H1 (cell line): ENCODE measurements at regions not wholly inside any gene's neighbourhood (a gene's known extent, or its start where the extent isn't known, plus 50 kb on each side); places are given as distances from the start of the nearest gene placed in this dataset.

Experiments
- CTCF ChIA-PET: fragments of 300-600 bp; sonication (Branson Sonifier 250); formaldehyde crosslinking; loops from one replicate; lab custom pipeline; 2021; ENCODE audit not compliant: partially characterized antibody; lab: Charles Lee
- POLR2A ChIA-PET: fragments of 300-600 bp; sonication (Branson Sonifier 250); formaldehyde crosslinking; loops from one replicate; lab custom pipeline; 2021; ENCODE audit warnings: inconsistent platforms; ENCODE audit not compliant: partially characterized antibody; lab: Charles Lee
- DNase-seq, 2 experiments: peaks; one replicate each; pipeline versions ENCODE4 v3.0.0 to v3.0.0-alpha.2; 2010 to 2022; ENCODE audit warnings: low spot score in 2 of 2, low read depth in 1 of 2, mixed read lengths in 1 of 2
- FAIRE-seq: peaks from 2 replicates; lab custom pipeline; 2011; peaks lifted over from hg19 to GRCh38; lab: Jason Lieb, UNC
- H2AFZ ChIP-seq: 2 replicates; pipeline ENCODE4 v1.8.1; 2012; ENCODE audit warnings: low read length, inconsistent platforms
- H2AK5ac ChIP-seq: 2 replicates; pipeline ENCODE4 v1.6.1; 2013; ENCODE audit warnings: low read depth, low read length
- H2BK120ac ChIP-seq: replicated peaks from 2 replicates; pipeline ENCODE3; 2013; ENCODE audit warnings: low read depth, low read length, inconsistent platforms
- H2BK12ac ChIP-seq: 2 replicates; pipeline ENCODE4 v1.6.1; 2013; ENCODE audit warnings: low read depth, low read length
- H2BK15ac ChIP-seq: 2 replicates; pipeline ENCODE4 v1.6.1; 2013; ENCODE audit warnings: low read length
- H2BK20ac ChIP-seq: 2 replicates; pipeline ENCODE4 v1.6.1; 2013; ENCODE audit warnings: low read length
- H2BK5ac ChIP-seq: 2 replicates; pipeline ENCODE4 v1.6.1; 2013; ENCODE audit warnings: low read depth, low read length
- H3K14ac ChIP-seq: 2 replicates; pipeline ENCODE4 v1.6.1; 2013; ENCODE audit warnings: inconsistent platforms; ENCODE audit not compliant: insufficient read length
- H3K18ac ChIP-seq: 2 replicates; pipeline ENCODE4 v1.6.1; 2013; ENCODE audit warnings: low read length; ENCODE audit errors: extremely low read depth
- H3K23ac ChIP-seq: 2 replicates; pipeline ENCODE4 v1.6.1; 2013; ENCODE audit warnings: inconsistent platforms; ENCODE audit not compliant: insufficient read length
- H3K23me2 ChIP-seq: 2 replicates; pipeline ENCODE4 v1.6.1; 2013; ENCODE audit warnings: low read depth, low read length
- H3K27ac ChIP-seq: 2 replicates; pipeline ENCODE4 v1.6.1; 2011; ENCODE audit warnings: low read depth, low read length, inconsistent platforms
- H3K27me3 ChIP-seq, 4 experiments: replicated peaks in 1 of 4; 1 replicate in 1 of 4; 2 replicates in 3 of 4; pipeline versions ENCODE4 v1.6.1 to v1.8.1; 2011 to 2013; ENCODE audit warnings: low read length in 3 of 4, mild to moderate bottlenecking in 3 of 4, inconsistent platforms in 2 of 4, mixed read lengths in 2 of 4, moderate library complexity in 1 of 4; ENCODE audit not compliant: control insufficient read depth in 3 of 4, insufficient read depth in 3 of 4; ENCODE audit errors: extremely low read depth in 1 of 4
- H3K36me3 ChIP-seq, 4 experiments: 2 replicates each; pipeline versions ENCODE4 v1.6.1 to v1.8.1; 2011 to 2013; ENCODE audit warnings: mild to moderate bottlenecking in 4 of 4, low read length in 3 of 4, moderate library complexity in 2 of 4, control low read depth in 1 of 4, inconsistent platforms in 1 of 4; ENCODE audit not compliant: insufficient read depth in 4 of 4, control insufficient read depth in 2 of 4
- H3K4ac ChIP-seq: replicated peaks from 2 replicates; pipeline ENCODE3; 2013; ENCODE audit warnings: low read length, low read depth, mixed read lengths, inconsistent platforms; ENCODE audit not compliant: insufficient read length
- H3K4me1 ChIP-seq, 4 experiments: replicated peaks in 1 of 4; 1 replicate in 1 of 4; 2 replicates in 3 of 4; pipeline versions ENCODE4 v1.6.1 to v1.8.1; 2011 to 2013; ENCODE audit warnings: low read length in 3 of 4, inconsistent platforms in 2 of 4, mixed read lengths in 1 of 4; ENCODE audit not compliant: insufficient read depth in 4 of 4, control insufficient read depth in 3 of 4
- H3K4me2 ChIP-seq, 2 experiments: 2 replicates each; pipeline versions ENCODE4 v1.6.1 to v1.8.1; 2011 to 2013; ENCODE audit warnings: low read depth in 2 of 2, low read length in 2 of 2, control low read depth in 1 of 2, inconsistent platforms in 1 of 2, mild to moderate bottlenecking in 1 of 2; ENCODE audit not compliant: insufficient read depth in 1 of 2
- H3K4me3 ChIP-seq, 4 experiments: fragments of 200-600, 300-600 bp in 1 of 4; sonication (generic), shearing (Covaris generic), sonication (Bioruptor Twin) in 1 of 4; 2 replicates each; pipeline versions ENCODE4 v1.5.1 to v1.8.1; 2011 to 2016; ENCODE audit warnings: low read length in 4 of 4, low read depth in 3 of 4, control low read depth in 2 of 4, inconsistent platforms in 2 of 4, mild to moderate bottlenecking in 2 of 4, mixed read lengths in 1 of 4, moderate library complexity in 1 of 4; ENCODE audit not compliant: insufficient read depth in 2 of 4; ENCODE audit errors: extremely low read depth in 1 of 4
- H3K56ac ChIP-seq: replicated peaks from 2 replicates; pipeline ENCODE3; 2013; ENCODE audit warnings: low read depth, mild to moderate bottlenecking, mixed read lengths, low read length, inconsistent platforms; ENCODE audit not compliant: insufficient read length
- H3K79me1 ChIP-seq: 2 replicates; pipeline ENCODE4 v1.6.1; 2013; ENCODE audit warnings: low read depth, low read length, control low read depth
- H3K79me2 ChIP-seq, 2 experiments: 2 replicates each; pipeline versions ENCODE4 v1.6.1 to v1.8.1; 2012 to 2013; ENCODE audit warnings: low read length in 2 of 2, mild to moderate bottlenecking in 2 of 2, inconsistent platforms in 1 of 2; ENCODE audit not compliant: insufficient read depth in 2 of 2, control insufficient read depth in 1 of 2
- H3K9ac ChIP-seq, 4 experiments: replicated peaks in 1 of 4; 1 replicate in 1 of 4; 2 replicates in 3 of 4; pipeline versions ENCODE4 v1.6.1 to v1.8.1; 2011 to 2013; ENCODE audit warnings: low read depth in 3 of 4, low read length in 3 of 4, control low read depth in 2 of 4, mild to moderate bottlenecking in 2 of 4, moderate library complexity in 2 of 4, inconsistent platforms in 1 of 4; ENCODE audit errors: extremely low read depth in 1 of 4
- H3K9me3 ChIP-seq, 2 experiments: 2 replicates each; pipeline versions ENCODE4 v1.6.1 to v1.8.1; 2012 to 2013; ENCODE audit warnings: mild to moderate bottlenecking in 2 of 2, moderate library complexity in 2 of 2, control low read depth in 1 of 2, inconsistent platforms in 1 of 2, low read depth in 1 of 2, low read length in 1 of 2, mixed read lengths in 1 of 2; ENCODE audit not compliant: insufficient read depth in 2 of 2
- H4K20me1 ChIP-seq, 2 experiments: replicated peaks in 1 of 2; 2 replicates each; pipeline versions ENCODE3 to v1.8.1; 2011 to 2013; ENCODE audit warnings: inconsistent platforms in 2 of 2, low read length in 2 of 2, mild to moderate bottlenecking in 1 of 2; ENCODE audit not compliant: insufficient read depth in 2 of 2, control insufficient read depth in 1 of 2
- H4K5ac ChIP-seq: 2 replicates; pipeline ENCODE4 v1.6.1; 2013; ENCODE audit warnings: low read length, low read depth, mixed read lengths, inconsistent platforms; ENCODE audit not compliant: insufficient read length
- H4K8ac ChIP-seq: 2 replicates; pipeline ENCODE4 v1.8.0; 2013; ENCODE audit warnings: mild to moderate bottlenecking, moderate library complexity, low read length, inconsistent platforms; ENCODE audit not compliant: insufficient read depth; ENCODE audit errors: extremely low read depth
- H4K91ac ChIP-seq: replicated peaks from 2 replicates; pipeline ENCODE3; 2013; ENCODE audit warnings: low read length, mixed read lengths, inconsistent platforms; ENCODE audit not compliant: insufficient read length
- HDAC2 ChIP-seq, 2 experiments: fragments of 300-600 bp in 1 of 2; sonication (generic) in 1 of 2; IDR thresholded peaks; 2 replicates each; pipeline ENCODE4 v1.6.1; 2011 to 2012; ENCODE audit warnings: low read depth in 2 of 2, low read length in 2 of 2, mild to moderate bottlenecking in 2 of 2, moderate library complexity in 2 of 2, borderline replicate concordance in 1 of 2, inconsistent platforms in 1 of 2
- JUN ChIP-seq: IDR thresholded peaks from 2 replicates; pipeline ENCODE4 v1.6.1; 2011; ENCODE audit warnings: low read depth, mild to moderate bottlenecking, improper control_type of control experiment, low read length
- RBBP5 ChIP-seq: IDR thresholded peaks from 2 replicates; pipeline ENCODE4 v1.7.1; 2012; ENCODE audit warnings: low read depth, mild to moderate bottlenecking, inconsistent platforms, low read length, moderate library complexity, borderline replicate concordance
- YY1 ChIP-seq: IDR thresholded peaks from 2 replicates; pipeline ENCODE4 v1.6.1; 2011; ENCODE audit warnings: low read depth, mild to moderate bottlenecking, low read length
- WGBS, 2 experiments: shearing (Covaris generic) in 1 of 2; methylation state at CpG; one replicate each; pipeline versions ENCODE4 v1.1.6 to v1.1.7; 2013 to 2015; ENCODE audit warnings: low lambda C conversion rate in 2 of 2, mixed read lengths in 2 of 2, inconsistent platforms in 1 of 2, low coverage in 1 of 2, missing lambda C conversion rate in 1 of 2; ENCODE audit not compliant: insufficient replicate concordance in 2 of 2, insufficient coverage in 1 of 2, insufficient read length in 1 of 2; ENCODE audit errors: extremely low coverage in 1 of 2, missing lambda C conversion rate in 1 of 2; 5-methylcytosine and 5-hydroxymethylcytosine counted together

- Histone ChIP-seq H2BK20ac (no peak overlapping the region), H3K4me2 (no peak overlapping the region), H2BK12ac (no peak overlapping the region), H3K23me2 (no peaks in the 10 kb centered on the region), H4K5ac (no peak overlapping the region), H3K23ac (no peak overlapping the region), H3K56ac (no peak overlapping the region), H4K20me1 (no peaks in the 10 kb centered on the region), H3K9me3 (peaks cover 0 to 2% of the 10 kb centered on the region in 2 experiments; a peak in 1 of 4 replicates), H2BK5ac (no peak overlapping the region), H3K14ac (no peak overlapping the region), H3K9ac (no peak overlapping the region), H3K4me1 (no peaks in the 10 kb centered on the region), H3K27me3 (no peaks in the 10 kb centered on the region), H3K36me3 (no peaks in the 10 kb centered on the region), H3K79me1 (no peaks in the 10 kb centered on the region), H2AFZ (no peak overlapping the region), H2BK120ac (no peak overlapping the region), H3K18ac (no peak overlapping the region), H4K91ac (no peak overlapping the region), H3K4me3 (no peak overlapping the region), H3K79me2 (no peaks in the 10 kb centered on the region), H3K27ac (no peak overlapping the region), H2AK5ac (no peak overlapping the region), H3K4ac (no peak overlapping the region), H2BK15ac (no peak overlapping the region), H4K8ac (no peak overlapping the region)
- FAIRE-seq (no peak), DNase-seq (no peak)
- ChIA-PET POLR2A (no interaction called here), CTCF (no interaction called here)
- 94% methylated on average over 3 of the region's 3 CpGs; no CpG with 5 or more reads in 1 of the 2 experiments for WGBS, 2 experiments
- no peak for TF ChIP-seq RBBP5
- no peak for TF ChIP-seq HDAC2 (IDR thresholded peaks at IDR 0.05; ENCODE audit: borderline replicate concordance in 1 of 2, low read depth in 2 of 2, low read length in 2 of 2)
- TF ChIP-seq JUN = no peak
- TF ChIP-seq YY1 = no peak
These were observed 1667.8 kb downstream of the PCDH9 start for GRCh38 chr13:65562305-65562704.
